Mucosa of stomach (tissue), 1 donor: ENCODE measurements at regions not wholly inside any gene's neighbourhood (a gene's known extent, or its start where the extent isn't known, plus 50 kb on each side); places are given as distances from the start of the nearest gene placed in this dataset.
"Not testable (repeated sequence)": the region's sequence is repeated elsewhere in the genome, so short reads cannot be mapped to it uniquely, and the experiment has no call there.

Experiments used
- H3K27me3 ChIP-seq: one replicate; pipeline ENCODE4 v1.7.0; 2013; ENCODE audit warnings: mild to moderate bottlenecking, low read length; ENCODE audit not compliant: control insufficient read depth, insufficient read depth
- H3K36me3 ChIP-seq: one replicate; pipeline ENCODE4 v1.7.0; 2013; ENCODE audit warnings: low read length; ENCODE audit not compliant: control insufficient read depth, insufficient read depth
- H3K4me1 ChIP-seq: one replicate; pipeline ENCODE4 v1.7.0; 2013; ENCODE audit warnings: mild to moderate bottlenecking, low read length; ENCODE audit not compliant: control insufficient read depth, insufficient read depth
- H3K4me3 ChIP-seq: one replicate; pipeline ENCODE4 v1.7.0; 2013; ENCODE audit warnings: low read length
- H3K9ac ChIP-seq: one replicate; pipeline ENCODE4 v1.7.0; 2013; ENCODE audit warnings: mild to moderate bottlenecking, low read length, moderate library complexity
- H3K9me3 ChIP-seq: one replicate; pipeline ENCODE4 v1.7.0; 2013; ENCODE audit warnings: mild to moderate bottlenecking, low read length, moderate library complexity; ENCODE audit not compliant: control insufficient read depth
- donor health status: Pancreatic carcinoma.

GRCh38 chr4:33715841-33716395, 2528.4 kb downstream of the ARAP2 start:
- no peaks in the 10 kb centered on the region for H3K27me3 ChIP-seq
- H3K4me3 ChIP-seq: no peak overlapping the region
- H3K4me1 ChIP-seq: no peaks in the 10 kb centered on the region
- H3K9ac ChIP-seq: no peak overlapping the region
- H3K36me3 ChIP-seq: no peaks in the 10 kb centered on the region
- H3K9me3 ChIP-seq: no peaks in the 10 kb centered on the region

- Histone ChIP-seq H3K4me3 (no peak overlapping the region), H3K36me3 (no peaks in the 10 kb centered on the region), H3K4me1 (no peaks in the 10 kb centered on the region), H3K27me3 (no peaks in the 10 kb centered on the region), H3K9ac (no peak overlapping the region), H3K9me3 (no peaks in the 10 kb centered on the region)
Measured at GRCh38 chr4:33722254-33722653, 2522.1 kb downstream of the ARAP2 start.

GRCh38 chr4:33722800-33723516, 2521.4 kb downstream of the ARAP2 start:
- Histone ChIP-seq H3K9ac (no peak overlapping the region), H3K27me3 (no peaks in the 10 kb centered on the region), H3K36me3 (no peaks in the 10 kb centered on the region), H3K9me3 (no peaks in the 10 kb centered on the region), H3K4me3 (no peak overlapping the region), H3K4me1 (no peaks in the 10 kb centered on the region)

GRCh38 chr4:33724685-33725084, 2519.6 kb downstream of the ARAP2 start:
- no peaks in the 10 kb centered on the region for H3K4me1 ChIP-seq
- no peak overlapping the region for H3K4me3 ChIP-seq
- no peaks in the 10 kb centered on the region for H3K27me3 ChIP-seq
- no peak overlapping the region for H3K9ac ChIP-seq
- H3K36me3 ChIP-seq: no peaks in the 10 kb centered on the region
- no peaks in the 10 kb centered on the region for H3K9me3 ChIP-seq

GRCh38 chr4:33725861-33726260, 2518.5 kb downstream of the ARAP2 start:
- Histone ChIP-seq H3K4me3 (no peak overlapping the region), H3K36me3 (no peaks in the 10 kb centered on the region), H3K9me3 (no peaks in the 10 kb centered on the region), H3K4me1 (no peaks in the 10 kb centered on the region), H3K9ac (no peak overlapping the region), H3K27me3 (no peaks in the 10 kb centered on the region)

- Histone ChIP-seq H3K9ac (no peak overlapping the region), H3K4me3 (no peak overlapping the region), H3K36me3 (no peaks in the 10 kb centered on the region), H3K4me1 (no peaks in the 10 kb centered on the region), H3K27me3 (no peaks in the 10 kb centered on the region), H3K9me3 (no peaks in the 10 kb centered on the region)
Measured at GRCh38 chr4:33737726-33738125, 2506.6 kb downstream of the ARAP2 start.

- Histone ChIP-seq H3K27me3 (no peaks in the 10 kb centered on the region), H3K9me3 (no peaks in the 10 kb centered on the region), H3K9ac (no peak overlapping the region), H3K4me1 (no peaks in the 10 kb centered on the region), H3K36me3 (no peaks in the 10 kb centered on the region), H3K4me3 (no peak overlapping the region)
Measured at GRCh38 chr4:33739884-33740632, 2504.3 kb downstream of the ARAP2 start.

GRCh38 chr4:33740871-33741270, 2503.4 kb downstream of the ARAP2 start:
- H3K36me3 ChIP-seq, H3K9ac ChIP-seq, H3K4me3 ChIP-seq, H3K9me3 ChIP-seq, H3K27me3 ChIP-seq, H3K4me1 ChIP-seq: not testable (repeated sequence)

- Histone ChIP-seq H3K9me3 (no peaks in the 10 kb centered on the region), H3K4me1 (no peaks in the 10 kb centered on the region), H3K27me3 (no peaks in the 10 kb centered on the region), H3K36me3 (no peaks in the 10 kb centered on the region), H3K4me3 (no peak overlapping the region), H3K9ac (no peak overlapping the region)
Measured at GRCh38 chr4:33746979-33747378, 2497.3 kb downstream of the ARAP2 start.

GRCh38 chr4:33751050-33751449, 2493.3 kb downstream of the ARAP2 start:
- Histone ChIP-seq H3K27me3 (no peaks in the 10 kb centered on the region), H3K4me3 (no peak overlapping the region), H3K9me3 (no peaks in the 10 kb centered on the region), H3K9ac (no peak overlapping the region), H3K4me1 (no peaks in the 10 kb centered on the region), H3K36me3 (no peaks in the 10 kb centered on the region)

- no peak overlapping the region for H3K9ac ChIP-seq
- H3K4me3 ChIP-seq: no peak overlapping the region
- H3K27me3 ChIP-seq: no peaks in the 10 kb centered on the region
- H3K9me3 ChIP-seq: no peaks in the 10 kb centered on the region
- no peaks in the 10 kb centered on the region for H3K4me1 ChIP-seq
- no peaks in the 10 kb centered on the region for H3K36me3 ChIP-seq
Measured at GRCh38 chr4:33772582-33772981, 2471.7 kb downstream of the ARAP2 start.

GRCh38 chr4:33780952-33781791, 2463.1 kb downstream of the ARAP2 start:
- Histone ChIP-seq H3K4me1 (no peaks in the 10 kb centered on the region), H3K9ac (no peak overlapping the region), H3K4me3 (no peak overlapping the region), H3K36me3 (no peaks in the 10 kb centered on the region), H3K9me3 (no peaks in the 10 kb centered on the region), H3K27me3 (no peaks in the 10 kb centered on the region)
